ENCODE measurements at regions not wholly inside any gene's neighbourhood (a gene's known extent, or its start where the extent isn't known, plus 50 kb on each side); places are given as distances from the start of the nearest gene placed in this dataset.

DNA sequence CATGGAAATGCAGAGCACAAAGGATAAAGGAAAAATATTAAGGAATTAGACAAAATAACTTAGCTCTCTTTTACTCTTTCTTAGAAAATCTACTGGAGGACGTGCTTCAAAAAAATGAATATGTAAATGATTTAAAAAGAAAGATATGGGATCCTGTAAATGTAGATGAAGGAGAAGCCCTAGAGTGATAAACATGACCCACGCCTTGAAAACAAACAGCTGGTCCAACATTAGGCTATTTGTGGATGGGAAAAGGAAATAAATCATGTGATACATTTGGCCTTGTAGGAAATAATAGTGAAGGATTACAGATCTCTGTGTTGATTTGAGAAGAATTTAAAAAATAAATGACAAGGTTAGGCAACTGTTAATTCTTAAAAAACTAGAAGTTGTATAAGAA, 492.1 kb upstream of the SLC39A10 start:
- H3K27ac ChIP-seq (ENCODE audit: low read length, poor library complexity, severe bottlenecking), result no peak overlapping the region
- H3K14ac ChIP-seq (ENCODE audit: low read length in 2 of 2), result no peak overlapping the region
- H3K9me3 ChIP-seq (ENCODE audit: control insufficient read depth, low read length), result peaks cover 11% of the 10 kb centered on the region
- no peak overlapping the region for H3K4me2 ChIP-seq (ENCODE audit: low read length, poor library complexity, severe bottlenecking)
- no peaks in the 10 kb centered on the region for H3K79me1 ChIP-seq (replicated peaks; ENCODE audit: low read length, poor library complexity, severe bottlenecking)
- H3K18ac ChIP-seq (ENCODE audit: low read depth in 1 of 2, low read length in 2 of 2), result no peak overlapping the region
- no peaks in the 10 kb centered on the region for H3K36me3 ChIP-seq (ENCODE audit: control insufficient read depth in 1 of 2, insufficient read depth in 2 of 2, low read depth in 1 of 2, low read length in 2 of 2)
- no peak overlapping the region for H4K91ac ChIP-seq (ENCODE audit: low read length)
- H2BK5ac ChIP-seq (ENCODE audit: low read depth, low read length, poor library complexity, severe bottlenecking), result no peak overlapping the region
- H3K4me3 ChIP-seq (ENCODE audit: insufficient read depth in 1 of 2, low read depth in 1 of 2, low read length in 2 of 2), result no peak overlapping the region
- H3K4me1 ChIP-seq (ENCODE audit: control insufficient read depth, insufficient read depth, low read depth, low read length), result no peaks in the 10 kb centered on the region
- no peaks in the 10 kb centered on the region for H3K27me3 ChIP-seq (ENCODE audit: control insufficient read depth in 1 of 2, insufficient read depth in 1 of 2, low read length in 2 of 2)
- no peak overlapping the region for H2BK12ac ChIP-seq (ENCODE audit: low read length in 2 of 2)
- no peak overlapping the region for H3K9ac ChIP-seq (ENCODE audit: low read length)
- 66% methylated on average over 2 of the region's 2 CpGs for WGBS
- no peak overlapping the region for H2AK5ac ChIP-seq (ENCODE audit: low read length, severe bottlenecking)
- no peak overlapping the region for H3K4ac ChIP-seq (ENCODE audit: low read depth in 1 of 2, low read length in 2 of 2)
- H2BK15ac ChIP-seq (ENCODE audit: low read depth, poor library complexity, severe bottlenecking), result no peak overlapping the region
- no peak overlapping the region for H3K23ac ChIP-seq (ENCODE audit: low read length in 2 of 2)
- no peak for DNase-seq
- H2AFZ ChIP-seq (ENCODE audit: low read depth, low read length), result no peak overlapping the region
- no peak overlapping the region for H4K8ac ChIP-seq (ENCODE audit: low read length)
- no peak overlapping the region for H2BK120ac ChIP-seq (ENCODE audit: low read depth, low read length)

DNA sequence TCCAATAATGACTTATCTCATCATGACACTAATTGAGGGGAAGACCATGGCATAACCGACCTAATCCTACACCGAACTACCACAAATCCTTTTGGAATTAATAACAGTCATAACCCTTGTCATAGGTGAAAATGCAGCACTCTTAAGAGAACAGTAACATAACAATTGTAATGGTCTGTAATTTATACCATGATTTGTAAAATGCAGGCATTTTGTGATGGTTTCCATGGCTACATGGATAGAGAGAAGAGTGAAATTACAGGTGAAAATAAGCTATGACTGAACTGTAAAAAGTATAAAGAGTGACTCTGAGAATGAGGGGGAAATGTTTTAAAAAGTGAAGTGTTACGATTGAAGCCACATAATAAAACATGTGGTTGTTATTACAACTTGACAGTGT, 494.1 kb upstream of the SLC39A10 start:
- 51% methylated on average over 3 of the region's 3 CpGs for WGBS
- no peak overlapping the region for H3K27ac ChIP-seq (ENCODE audit: low read length, poor library complexity, severe bottlenecking)
- H2BK120ac ChIP-seq (ENCODE audit: low read depth, low read length), result no peak overlapping the region
- no peaks in the 10 kb centered on the region for H3K79me1 ChIP-seq (replicated peaks; ENCODE audit: low read length, poor library complexity, severe bottlenecking)
- no peak overlapping the region for H3K9ac ChIP-seq (ENCODE audit: low read length)
- DNase-seq, result no peak
- H2BK15ac ChIP-seq (ENCODE audit: low read depth, poor library complexity, severe bottlenecking), result no peak overlapping the region
- H2AK5ac ChIP-seq (ENCODE audit: low read length, severe bottlenecking), result no peak overlapping the region
- H3K27me3 ChIP-seq (ENCODE audit: control insufficient read depth in 1 of 2, insufficient read depth in 1 of 2, low read length in 2 of 2), result no peaks in the 10 kb centered on the region
- H3K4me1 ChIP-seq (ENCODE audit: control insufficient read depth, insufficient read depth, low read depth, low read length), result no peaks in the 10 kb centered on the region
- no peak overlapping the region for H3K18ac ChIP-seq (ENCODE audit: low read depth in 1 of 2, low read length in 2 of 2)
- H3K36me3 ChIP-seq (ENCODE audit: control insufficient read depth in 1 of 2, insufficient read depth in 2 of 2, low read depth in 1 of 2, low read length in 2 of 2), result no peaks in the 10 kb centered on the region
- no peak overlapping the region for H2BK12ac ChIP-seq (ENCODE audit: low read length in 2 of 2)
- H2AFZ ChIP-seq (ENCODE audit: low read depth, low read length), result no peak overlapping the region
- H3K14ac ChIP-seq (ENCODE audit: low read length in 2 of 2), result no peak overlapping the region
- peaks cover 2% of the 10 kb centered on the region for H3K9me3 ChIP-seq (ENCODE audit: control insufficient read depth, low read length)
- no peak overlapping the region for H3K4me3 ChIP-seq (ENCODE audit: insufficient read depth in 1 of 2, low read depth in 1 of 2, low read length in 2 of 2)
- no peak overlapping the region for H2BK5ac ChIP-seq (ENCODE audit: low read depth, low read length, poor library complexity, severe bottlenecking)
- no peak overlapping the region for H4K8ac ChIP-seq (ENCODE audit: low read length)
- no peak overlapping the region for H3K4me2 ChIP-seq (ENCODE audit: low read length, poor library complexity, severe bottlenecking)
- H3K23ac ChIP-seq (ENCODE audit: low read length in 2 of 2), result no peak overlapping the region
- no peak overlapping the region for H4K91ac ChIP-seq (ENCODE audit: low read length)
- H3K4ac ChIP-seq (ENCODE audit: low read depth in 1 of 2, low read length in 2 of 2), result no peak overlapping the region

DNA sequence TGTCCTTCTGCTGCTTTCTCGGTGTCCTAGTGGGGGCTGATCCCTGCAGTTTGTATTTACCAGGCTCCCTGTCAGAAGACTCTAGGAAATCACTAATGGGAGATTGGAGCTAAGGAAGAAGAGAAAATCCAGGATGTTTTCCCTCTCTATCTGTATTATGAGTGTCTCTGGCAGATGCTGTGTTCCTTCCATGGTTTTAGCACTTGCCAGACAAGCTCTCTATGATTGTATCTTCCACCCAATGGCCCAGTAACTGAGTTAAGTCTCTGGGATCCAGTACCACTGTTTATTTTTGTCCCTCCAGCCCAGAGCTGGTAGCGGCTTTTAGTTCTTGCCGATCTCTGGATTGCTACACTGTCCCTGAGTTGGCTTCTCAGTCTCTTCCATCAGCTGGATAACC, 494.8 kb upstream of the SLC39A10 start:
- no peak for DNase-seq
- no peak overlapping the region for H3K23ac ChIP-seq (ENCODE audit: low read length in 2 of 2)
- no peaks in the 10 kb centered on the region for H3K79me1 ChIP-seq (replicated peaks; ENCODE audit: low read length, poor library complexity, severe bottlenecking)
- H3K36me3 ChIP-seq (ENCODE audit: control insufficient read depth in 1 of 2, insufficient read depth in 2 of 2, low read depth in 1 of 2, low read length in 2 of 2), result no peaks in the 10 kb centered on the region
- no peaks in the 10 kb centered on the region for H3K9me3 ChIP-seq (ENCODE audit: control insufficient read depth, low read length)
- no peak overlapping the region for H2AK5ac ChIP-seq (ENCODE audit: low read length, severe bottlenecking)
- no peak overlapping the region for H2BK5ac ChIP-seq (ENCODE audit: low read depth, low read length, poor library complexity, severe bottlenecking)
- H3K4me2 ChIP-seq (ENCODE audit: low read length, poor library complexity, severe bottlenecking), result no peak overlapping the region
- H3K27ac ChIP-seq (ENCODE audit: low read length, poor library complexity, severe bottlenecking), result no peak overlapping the region
- no peak overlapping the region for H4K91ac ChIP-seq (ENCODE audit: low read length)
- H3K14ac ChIP-seq (ENCODE audit: low read length in 2 of 2), result no peak overlapping the region
- H2AFZ ChIP-seq (ENCODE audit: low read depth, low read length), result no peak overlapping the region
- no peak overlapping the region for H3K9ac ChIP-seq (ENCODE audit: low read length)
- no peak overlapping the region for H3K4me3 ChIP-seq (ENCODE audit: insufficient read depth in 1 of 2, low read depth in 1 of 2, low read length in 2 of 2)
- no peak overlapping the region for H4K8ac ChIP-seq (ENCODE audit: low read length)
- H2BK120ac ChIP-seq (ENCODE audit: low read depth, low read length), result no peak overlapping the region
- H3K27me3 ChIP-seq (ENCODE audit: control insufficient read depth in 1 of 2, insufficient read depth in 1 of 2, low read length in 2 of 2), result no peaks in the 10 kb centered on the region
- H3K18ac ChIP-seq (ENCODE audit: low read depth in 1 of 2, low read length in 2 of 2), result no peak overlapping the region
- no peaks in the 10 kb centered on the region for H3K4me1 ChIP-seq (ENCODE audit: control insufficient read depth, insufficient read depth, low read depth, low read length)
- H3K4ac ChIP-seq (ENCODE audit: low read depth in 1 of 2, low read length in 2 of 2), result no peak overlapping the region
- no peak overlapping the region for H2BK12ac ChIP-seq (ENCODE audit: low read length in 2 of 2)
- WGBS, result 86% methylated on average over 3 of the region's 3 CpGs
- H2BK15ac ChIP-seq (ENCODE audit: low read depth, poor library complexity, severe bottlenecking), result no peak overlapping the region

DNA sequence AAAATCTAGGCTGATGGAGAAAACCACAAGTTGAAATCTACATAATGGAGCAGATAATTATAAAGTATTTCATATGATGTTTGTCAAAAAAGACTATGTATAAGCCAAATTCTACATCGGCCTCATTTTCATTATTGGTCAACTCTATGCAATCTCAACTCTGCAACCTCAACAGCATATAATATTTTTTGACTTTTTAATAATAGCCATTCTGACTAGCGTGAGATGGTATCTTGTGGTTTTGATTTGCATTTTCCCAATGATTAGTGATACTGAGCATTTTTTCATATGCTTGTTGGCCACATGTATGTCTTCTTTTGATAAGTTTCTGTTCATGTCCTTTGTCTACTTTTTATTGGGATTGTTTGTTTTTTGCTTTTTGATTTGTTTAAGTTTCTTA, 496.1 kb upstream of the SLC39A10 start:
- Histone ChIP-seq H3K9ac (ENCODE audit: low read length) (no peak overlapping the region), H3K4me3 (ENCODE audit: insufficient read depth in 1 of 2, low read depth in 1 of 2, low read length in 2 of 2) (no peak overlapping the region), H3K27me3 (ENCODE audit: control insufficient read depth in 1 of 2, insufficient read depth in 1 of 2, low read length in 2 of 2) (no peaks in the 10 kb centered on the region), H3K79me1 (replicated peaks; ENCODE audit: low read length, poor library complexity, severe bottlenecking) (no peaks in the 10 kb centered on the region), H3K4me1 (ENCODE audit: control insufficient read depth, insufficient read depth, low read depth, low read length) (no peaks in the 10 kb centered on the region), H3K27ac (ENCODE audit: low read length, poor library complexity, severe bottlenecking) (no peak overlapping the region), H2BK12ac (ENCODE audit: low read length in 2 of 2) (no peak overlapping the region), H4K8ac (ENCODE audit: low read length) (no peak overlapping the region), H3K4me2 (ENCODE audit: low read length, poor library complexity, severe bottlenecking) (no peak overlapping the region), H3K18ac (ENCODE audit: low read depth in 1 of 2, low read length in 2 of 2) (no peak overlapping the region), H4K91ac (ENCODE audit: low read length) (no peak overlapping the region), H2BK120ac (ENCODE audit: low read depth, low read length) (no peak overlapping the region), H2BK5ac (ENCODE audit: low read depth, low read length, poor library complexity, severe bottlenecking) (no peak overlapping the region), H2AK5ac (ENCODE audit: low read length, severe bottlenecking) (no peak overlapping the region), H2BK15ac (ENCODE audit: low read depth, poor library complexity, severe bottlenecking) (no peak overlapping the region), H2AFZ (ENCODE audit: low read depth, low read length) (no peak overlapping the region), H3K4ac (ENCODE audit: low read depth in 1 of 2, low read length in 2 of 2) (no peak overlapping the region), H3K9me3 (ENCODE audit: control insufficient read depth, low read length) (no peaks in the 10 kb centered on the region), H3K23ac (ENCODE audit: low read length in 2 of 2) (no peak overlapping the region), H3K14ac (ENCODE audit: low read length in 2 of 2) (no peak overlapping the region), H3K36me3 (ENCODE audit: control insufficient read depth in 1 of 2, insufficient read depth in 2 of 2, low read depth in 1 of 2, low read length in 2 of 2) (no peaks in the 10 kb centered on the region)
- 69% methylated on average over 1 of the region's 2 CpGs for WGBS
- DNase-seq, result no peak
